ENCODE measurements at regions not wholly inside any gene's neighbourhood (a gene's known extent, or its start where the extent isn't known, plus 50 kb on each side); places are given as distances from the start of the nearest gene placed in this dataset.

GRCh38 chr21:21664871-21665270 lies 666.7 kb downstream of the NCAM2 start:
- no peaks in the 10 kb centered on the region for H3K27me3 ChIP-seq (ENCODE audit: control insufficient read depth, insufficient read depth, low read length)
- H3K4me1 ChIP-seq (ENCODE audit: control insufficient read depth, insufficient read depth, low read length), result no peaks in the 10 kb centered on the region
- no peak overlapping the region for H3K27ac ChIP-seq (ENCODE audit: low read depth, low read length)
- no peak for DNase-seq (ENCODE audit: low read depth in 4 of 6, low spot score in 6 of 6)
- WGBS (ENCODE audit: insufficient coverage), result 100% methylated on average over 2 of the region's 5 CpGs
- H3K4me3 ChIP-seq (ENCODE audit: low read depth, low read length), result no peak overlapping the region
- no peaks in the 10 kb centered on the region for H3K9me3 ChIP-seq (ENCODE audit: control insufficient read depth, insufficient read depth, low read length)
- H3K36me3 ChIP-seq (ENCODE audit: control insufficient read depth, insufficient read depth, low read length), result no peaks in the 10 kb centered on the region

- Histone ChIP-seq H3K36me3 (ENCODE audit: control insufficient read depth, insufficient read depth, low read length) (no peaks in the 10 kb centered on the region), H3K27ac (ENCODE audit: low read depth, low read length) (no peak overlapping the region), H3K4me1 (ENCODE audit: control insufficient read depth, insufficient read depth, low read length) (no peaks in the 10 kb centered on the region), H3K27me3 (ENCODE audit: control insufficient read depth, insufficient read depth, low read length) (no peaks in the 10 kb centered on the region), H3K9me3 (ENCODE audit: control insufficient read depth, insufficient read depth, low read length) (no peaks in the 10 kb centered on the region), H3K4me3 (ENCODE audit: low read depth, low read length) (no peak overlapping the region)
- no CpG with 5 or more reads among the region's 1 CpG for WGBS (ENCODE audit: insufficient coverage)
- DNase-seq (ENCODE audit: low read depth in 4 of 6, low spot score in 6 of 6), result no peak
Observed at GRCh38 chr21:21666689-21667088, 668.5 kb downstream of the NCAM2 start.

- Histone ChIP-seq H3K27me3 (ENCODE audit: control insufficient read depth, insufficient read depth, low read length) (no peaks in the 10 kb centered on the region), H3K36me3 (ENCODE audit: control insufficient read depth, insufficient read depth, low read length) (no peaks in the 10 kb centered on the region), H3K27ac (ENCODE audit: low read depth, low read length) (no peak overlapping the region), H3K4me3 (ENCODE audit: low read depth, low read length) (no peak overlapping the region), H3K9me3 (ENCODE audit: control insufficient read depth, insufficient read depth, low read length) (no peaks in the 10 kb centered on the region), H3K4me1 (ENCODE audit: control insufficient read depth, insufficient read depth, low read length) (no peaks in the 10 kb centered on the region)
- no CpG with 5 or more reads among the region's 1 CpG for whole genome bisulfite sequencing (ENCODE audit: insufficient coverage)
- DNase-seq (ENCODE audit: low read depth in 4 of 6, low spot score in 6 of 6), result no peak
Observed at GRCh38 chr21:21668198-21668597, 670.0 kb downstream of the NCAM2 start.

- H3K4me1 ChIP-seq (ENCODE audit: control insufficient read depth, insufficient read depth, low read length), result no peaks in the 10 kb centered on the region
- H3K36me3 ChIP-seq (ENCODE audit: control insufficient read depth, insufficient read depth, low read length), result no peaks in the 10 kb centered on the region
- WGBS (ENCODE audit: insufficient coverage), result no CpG with 5 or more reads among the region's 1 CpG
- no peak for DNase-seq (ENCODE audit: low read depth in 4 of 6, low spot score in 6 of 6)
- no peaks in the 10 kb centered on the region for H3K9me3 ChIP-seq (ENCODE audit: control insufficient read depth, insufficient read depth, low read length)
- H3K4me3 ChIP-seq (ENCODE audit: low read depth, low read length), result no peak overlapping the region
- H3K27ac ChIP-seq (ENCODE audit: low read depth, low read length), result no peak overlapping the region
- H3K27me3 ChIP-seq (ENCODE audit: control insufficient read depth, insufficient read depth, low read length), result no peaks in the 10 kb centered on the region
Observed at GRCh38 chr21:21673959-21674358, 675.8 kb downstream of the NCAM2 start.

- WGBS (ENCODE audit: insufficient coverage), result no CpG with 5 or more reads among the region's 5 CpGs
- no peaks in the 10 kb centered on the region for H3K9me3 ChIP-seq (ENCODE audit: control insufficient read depth, insufficient read depth, low read length)
- DNase-seq (ENCODE audit: low read depth in 4 of 6, low spot score in 6 of 6), result no peak
- H3K27ac ChIP-seq (ENCODE audit: low read depth, low read length), result no peak overlapping the region
- H3K4me3 ChIP-seq (ENCODE audit: low read depth, low read length), result no peak overlapping the region
- no peaks in the 10 kb centered on the region for H3K4me1 ChIP-seq (ENCODE audit: control insufficient read depth, insufficient read depth, low read length)
- H3K36me3 ChIP-seq (ENCODE audit: control insufficient read depth, insufficient read depth, low read length), result no peaks in the 10 kb centered on the region
- H3K27me3 ChIP-seq (ENCODE audit: control insufficient read depth, insufficient read depth, low read length), result no peaks in the 10 kb centered on the region
Observed at GRCh38 chr21:21675601-21676000, 677.4 kb downstream of the NCAM2 start.

- H3K36me3 ChIP-seq (ENCODE audit: control insufficient read depth, insufficient read depth, low read length), result no peaks in the 10 kb centered on the region
- no peaks in the 10 kb centered on the region for H3K27me3 ChIP-seq (ENCODE audit: control insufficient read depth, insufficient read depth, low read length)
- no CpG with 5 or more reads among the region's 2 CpGs for WGBS (ENCODE audit: insufficient coverage)
- H3K27ac ChIP-seq (ENCODE audit: low read depth, low read length), result no peak overlapping the region
- H3K4me1 ChIP-seq (ENCODE audit: control insufficient read depth, insufficient read depth, low read length), result no peaks in the 10 kb centered on the region
- H3K9me3 ChIP-seq (ENCODE audit: control insufficient read depth, insufficient read depth, low read length), result no peaks in the 10 kb centered on the region
- no peak overlapping the region for H3K4me3 ChIP-seq (ENCODE audit: low read depth, low read length)
- DNase-seq (ENCODE audit: low read depth in 4 of 6, low spot score in 6 of 6), result no peak
Observed at GRCh38 chr21:21682172-21682571, 684.0 kb downstream of the NCAM2 start.

- Histone ChIP-seq H3K9me3 (ENCODE audit: control insufficient read depth, insufficient read depth, low read length) (no peaks in the 10 kb centered on the region), H3K27me3 (ENCODE audit: control insufficient read depth, insufficient read depth, low read length) (no peaks in the 10 kb centered on the region), H3K4me3 (ENCODE audit: low read depth, low read length) (no peak overlapping the region), H3K4me1 (ENCODE audit: control insufficient read depth, insufficient read depth, low read length) (no peaks in the 10 kb centered on the region), H3K36me3 (ENCODE audit: control insufficient read depth, insufficient read depth, low read length) (no peaks in the 10 kb centered on the region), H3K27ac (ENCODE audit: low read depth, low read length) (no peak overlapping the region)
- 57% methylated on average over 4 of the region's 8 CpGs for WGBS (ENCODE audit: insufficient coverage)
- DNase-seq (ENCODE audit: low read depth in 4 of 6, low spot score in 6 of 6), result no peak
Observed at GRCh38 chr21:21688889-21689288, 690.7 kb downstream of the NCAM2 start.

- H3K4me3 ChIP-seq (ENCODE audit: low read depth, low read length), result no peak overlapping the region
- DNase-seq (ENCODE audit: low read depth in 4 of 6, low spot score in 6 of 6), result no peak
- H3K27me3 ChIP-seq (ENCODE audit: control insufficient read depth, insufficient read depth, low read length), result no peaks in the 10 kb centered on the region
- H3K4me1 ChIP-seq (ENCODE audit: control insufficient read depth, insufficient read depth, low read length), result no peaks in the 10 kb centered on the region
- no peaks in the 10 kb centered on the region for H3K36me3 ChIP-seq (ENCODE audit: control insufficient read depth, insufficient read depth, low read length)
- no CpG with 5 or more reads among the region's 3 CpGs for WGBS (ENCODE audit: insufficient coverage)
- H3K27ac ChIP-seq (ENCODE audit: low read depth, low read length), result no peak overlapping the region
- no peaks in the 10 kb centered on the region for H3K9me3 ChIP-seq (ENCODE audit: control insufficient read depth, insufficient read depth, low read length)
Observed at GRCh38 chr21:21690068-21690665, 692.0 kb downstream of the NCAM2 start.

- Histone ChIP-seq H3K4me3 (ENCODE audit: low read depth, low read length) (no peak overlapping the region), H3K4me1 (ENCODE audit: control insufficient read depth, insufficient read depth, low read length) (no peaks in the 10 kb centered on the region), H3K27me3 (ENCODE audit: control insufficient read depth, insufficient read depth, low read length) (no peaks in the 10 kb centered on the region), H3K9me3 (ENCODE audit: control insufficient read depth, insufficient read depth, low read length) (no peaks in the 10 kb centered on the region), H3K27ac (ENCODE audit: low read depth, low read length) (no peak overlapping the region), H3K36me3 (ENCODE audit: control insufficient read depth, insufficient read depth, low read length) (no peaks in the 10 kb centered on the region)
- WGBS (ENCODE audit: insufficient coverage), result no CpG with 5 or more reads among the region's 4 CpGs
- peak in 2 of 6 donors; percentile 5 to 74 for DNase-seq (ENCODE audit: low read depth in 4 of 6, low spot score in 6 of 6)
Observed at GRCh38 chr21:21712748-21713520, 714.7 kb downstream of the NCAM2 start.

GRCh38 chr21:21713651-21714180 lies 715.5 kb downstream of the NCAM2 start:
- H3K27me3 ChIP-seq (ENCODE audit: control insufficient read depth, insufficient read depth, low read length), result no peaks in the 10 kb centered on the region
- H3K4me3 ChIP-seq (ENCODE audit: low read depth, low read length), result no peak overlapping the region
- no peak overlapping the region for H3K27ac ChIP-seq (ENCODE audit: low read depth, low read length)
- H3K4me1 ChIP-seq (ENCODE audit: control insufficient read depth, insufficient read depth, low read length), result no peaks in the 10 kb centered on the region
- no peaks in the 10 kb centered on the region for H3K9me3 ChIP-seq (ENCODE audit: control insufficient read depth, insufficient read depth, low read length)
- no peaks in the 10 kb centered on the region for H3K36me3 ChIP-seq (ENCODE audit: control insufficient read depth, insufficient read depth, low read length)
- no CpG with 5 or more reads among the region's 3 CpGs for WGBS (ENCODE audit: insufficient coverage)
- no peak for DNase-seq (ENCODE audit: low read depth in 4 of 6, low spot score in 6 of 6)

All from spinal cord (tissue), 9 donors.